GM21447 (cell line): ENCODE measurements at regions not wholly inside any gene's neighbourhood (a gene's known extent, or its start where the extent isn't known, plus 50 kb on each side); places are given as distances from the start of the nearest gene placed in this dataset.

Source experiments
- ATAC-seq: cut with Tn5 transposase; IDR thresholded peaks from one replicate; pipeline ENCODE4 v1.9.1; 2021; ENCODE audit not compliant: unreplicated experiment

- no peak for ATAC-seq
These were observed 1387.7 kb downstream of the MAT2B start for GRCh38 chr5:164893071-164893470.

- no peak for ATAC-seq
These were observed 1393.3 kb downstream of the MAT2B start for GRCh38 chr5:164898705-164899104.

- no peak for ATAC-seq
These were observed 1404.3 kb downstream of the MAT2B start for GRCh38 chr5:164909673-164910072.

GRCh38 chr5:164921722-164922121 lies 1416.3 kb downstream of the MAT2B start:
- no peak for ATAC-seq

- no peak for ATAC-seq
These were observed 1428.6 kb downstream of the MAT2B start for GRCh38 chr5:164934039-164934438.

DNA sequence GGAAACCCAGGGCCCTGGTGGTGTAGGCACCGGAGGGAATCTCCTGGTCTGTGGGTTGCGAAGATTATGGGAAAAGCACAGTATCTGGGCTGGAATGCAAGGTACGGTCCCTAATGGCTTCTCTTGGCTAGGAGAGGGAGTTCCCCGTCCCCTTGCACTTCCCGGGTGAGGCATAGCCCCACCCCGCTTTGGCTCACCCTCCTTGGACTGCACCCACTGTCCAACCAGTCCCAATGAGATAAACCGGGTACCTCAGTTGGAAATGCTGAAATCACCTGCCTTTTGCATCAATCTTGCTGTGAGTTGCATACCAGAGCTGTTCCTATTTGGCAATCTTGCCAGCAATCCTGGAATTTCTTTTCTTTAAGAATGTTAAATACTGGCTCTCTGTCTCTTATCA lies 1429.1 kb downstream of the MAT2B start:
- no peak for ATAC-seq

DNA sequence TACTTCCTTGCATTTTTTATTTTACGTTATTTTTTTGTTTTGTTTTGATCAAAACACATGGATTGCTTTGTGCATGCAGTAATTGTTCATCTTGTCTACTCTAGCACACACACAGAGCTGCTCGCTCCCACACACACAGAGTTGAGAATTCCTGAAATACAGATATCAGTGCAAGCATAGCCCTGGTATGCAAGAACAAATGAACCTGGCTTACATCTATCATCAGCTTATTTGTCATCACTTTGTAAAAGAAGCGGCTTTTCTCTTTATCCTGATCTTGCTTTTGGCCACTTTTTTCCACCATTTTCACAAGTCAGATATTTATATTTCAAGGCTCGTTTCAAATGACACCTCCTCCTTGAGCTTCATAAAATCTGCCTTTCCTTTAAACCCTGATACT lies 1435.7 kb downstream of the MAT2B start:
- ATAC-seq = no peak

DNA sequence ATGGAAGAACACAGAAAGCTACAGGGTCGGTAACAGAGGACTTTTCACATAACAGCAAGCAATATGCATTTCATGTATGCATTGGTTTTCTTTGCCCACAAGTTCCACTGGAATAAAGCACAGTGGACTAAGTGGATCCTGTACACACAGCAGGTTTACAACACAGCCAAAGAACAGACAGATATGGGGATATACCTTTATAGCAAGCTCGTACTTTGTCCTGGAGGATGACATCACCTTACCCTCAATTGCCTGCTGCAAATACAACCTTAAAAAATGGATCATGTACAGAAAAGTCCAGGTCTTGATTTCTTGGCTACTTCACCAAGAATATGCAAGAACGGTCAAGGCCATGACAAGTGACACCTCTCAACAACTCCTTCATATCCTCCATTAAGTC lies 1445.5 kb downstream of the MAT2B start:
- no peak for ATAC-seq

DNA sequence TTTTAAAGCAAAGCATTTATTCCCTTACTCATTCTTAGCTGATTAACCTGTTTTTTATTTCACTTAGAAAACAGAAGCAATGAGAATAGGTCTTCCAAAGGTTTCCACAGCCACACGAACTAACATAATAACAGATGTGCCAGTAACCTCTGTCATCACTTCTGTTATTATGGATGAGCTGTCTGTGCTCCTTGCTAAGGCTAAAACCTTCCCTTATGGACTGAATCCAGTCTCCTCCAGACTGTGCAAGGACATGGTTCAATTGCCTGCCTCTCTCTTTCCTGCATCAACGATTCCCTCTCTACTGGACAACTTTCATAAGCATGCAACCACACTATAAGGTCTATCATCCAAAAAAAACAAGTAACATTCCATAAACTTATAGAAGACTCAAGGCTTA lies 1446.2 kb downstream of the MAT2B start:
- ATAC-seq = no peak

GRCh38 chr5:164958688-164959087 lies 1453.3 kb downstream of the MAT2B start:
- ATAC-seq = no peak

DNA sequence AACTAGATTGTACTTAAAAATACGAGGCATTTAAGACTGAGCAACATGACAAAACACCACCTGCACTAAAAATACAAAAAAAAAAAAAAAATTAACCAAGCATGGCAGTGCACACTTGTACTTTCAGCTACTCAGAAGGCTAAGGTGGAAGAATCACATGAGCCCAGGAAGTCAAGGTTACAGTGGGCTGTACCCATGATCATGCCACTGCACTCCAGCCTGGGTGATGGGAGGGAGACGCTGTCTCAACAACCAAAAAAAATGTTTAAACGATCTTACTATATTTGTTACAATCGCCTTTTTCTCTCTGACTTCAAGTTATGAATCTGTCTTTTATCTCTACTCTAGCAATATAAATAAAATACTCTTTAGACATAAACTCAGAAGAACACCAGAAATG lies 1454.3 kb downstream of the MAT2B start:
- no peak for ATAC-seq

GRCh38 chr5:164962329-164962961 lies 1457.0 kb downstream of the MAT2B start:
- no peak for ATAC-seq

GRCh38 chr5:164966611-164967010 lies 1461.2 kb downstream of the MAT2B start:
- ATAC-seq = no peak

GRCh38 chr5:164967354-164967753 lies 1461.9 kb downstream of the MAT2B start:
- ATAC-seq = no peak

DNA sequence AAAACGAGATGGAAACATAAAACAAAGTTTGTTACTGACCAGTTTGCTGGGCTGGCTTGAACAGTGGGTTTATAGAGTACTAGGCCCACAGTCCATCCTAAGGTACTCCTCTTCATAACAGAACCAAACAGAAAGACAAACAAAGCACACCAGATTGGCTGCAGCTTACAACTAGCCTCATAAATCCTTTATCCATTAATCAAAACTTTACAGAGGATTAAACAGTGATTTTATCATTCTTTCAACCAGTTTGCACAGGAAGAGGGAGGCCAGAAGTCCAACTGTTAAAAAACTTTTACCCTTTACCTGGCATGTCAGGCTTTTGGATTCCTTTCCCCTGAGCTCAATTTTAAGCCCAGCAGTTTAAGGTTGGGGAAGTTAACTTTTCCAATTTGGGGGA lies 1467.6 kb downstream of the MAT2B start:
- no peak for ATAC-seq

- ATAC-seq = no peak
These were observed 1470.6 kb downstream of the MAT2B start for GRCh38 chr5:164975986-164976385.

DNA sequence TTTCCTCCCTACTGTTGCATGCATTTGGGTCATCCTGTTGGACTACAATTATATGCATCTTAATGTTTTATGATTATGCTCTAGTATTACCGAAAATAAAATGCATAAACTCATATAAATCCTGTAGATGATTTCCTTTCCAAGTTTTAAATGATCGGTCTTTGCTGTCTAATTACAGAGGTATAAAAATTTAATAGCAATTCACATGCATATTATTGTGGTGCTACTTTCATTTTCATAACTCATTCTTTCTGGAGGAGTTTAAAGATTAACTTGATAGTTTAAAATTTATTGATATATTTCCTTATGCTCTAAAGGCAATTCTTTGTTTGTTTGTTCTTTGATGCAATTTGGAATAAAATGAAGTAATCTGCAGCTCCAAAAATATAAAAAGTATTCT lies 1475.1 kb downstream of the MAT2B start:
- ATAC-seq = no peak

- ATAC-seq = no peak
These were observed 1492.7 kb downstream of the MAT2B start for GRCh38 chr5:164998142-164998541.

GRCh38 chr5:164998590-164998989 lies 1493.2 kb downstream of the MAT2B start:
- ATAC-seq = no peak

- ATAC-seq = no peak
These were observed 1495.2 kb downstream of the MAT2B start for GRCh38 chr5:165000479-165001190.

- ATAC-seq = no peak
These were observed 1497.9 kb downstream of the MAT2B start for GRCh38 chr5:165003283-165003682.

DNA sequence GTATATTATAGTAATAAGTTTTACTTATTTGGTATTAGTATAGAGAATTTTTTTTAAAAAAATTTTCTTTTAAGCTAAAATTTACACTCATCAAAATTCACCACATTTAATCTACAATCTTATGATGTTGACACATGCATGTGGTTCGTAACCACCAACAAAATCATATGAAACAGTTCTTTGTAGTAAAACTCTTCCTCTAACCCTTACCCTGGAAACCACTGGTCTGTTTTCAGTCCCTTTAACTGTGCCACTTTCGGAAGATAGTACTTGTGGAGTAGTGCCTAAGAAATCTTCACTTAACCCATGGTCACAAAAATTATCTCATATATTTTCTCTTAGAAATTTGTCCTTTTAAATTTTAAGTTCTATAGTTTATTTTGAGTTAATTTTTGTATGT lies 1498.8 kb downstream of the MAT2B start:
- no peak for ATAC-seq

DNA sequence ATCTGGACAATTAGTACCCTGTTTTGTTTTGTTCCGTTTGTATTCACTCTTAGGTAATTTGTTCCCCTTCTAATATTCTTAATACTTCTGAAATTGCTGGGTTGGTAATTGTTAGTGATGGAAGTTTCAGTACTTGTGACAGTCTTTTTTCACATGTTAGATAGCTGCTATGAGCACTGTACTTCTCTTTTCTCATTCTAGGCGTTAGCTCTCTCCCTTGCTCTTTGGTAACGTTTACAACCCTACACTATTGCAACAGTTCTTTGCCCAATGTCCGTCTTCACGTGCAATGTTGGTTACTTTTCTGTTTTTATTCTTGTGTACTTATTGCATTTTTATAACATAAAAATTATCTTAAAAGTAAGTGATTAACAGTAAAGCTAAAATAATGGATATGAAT lies 1509.0 kb downstream of the MAT2B start:
- ATAC-seq = no peak
